ENCODE measurements at regions not wholly inside any gene's neighbourhood (a gene's known extent, or its start where the extent isn't known, plus 50 kb on each side); places are given as distances from the start of the nearest gene placed in this dataset.

- intact Hi-C loops (cut with DNase I; ENCODE audit: low total_unique reads) = no loop called here
- 57 to 62% methylated on average over 2 of the region's 2 CpGs for WGBS, 2 donors
- no peak for DNase-seq (ENCODE audit: low spot score in 2 of 2)
- TF ChIP-seq, protein P1, sequence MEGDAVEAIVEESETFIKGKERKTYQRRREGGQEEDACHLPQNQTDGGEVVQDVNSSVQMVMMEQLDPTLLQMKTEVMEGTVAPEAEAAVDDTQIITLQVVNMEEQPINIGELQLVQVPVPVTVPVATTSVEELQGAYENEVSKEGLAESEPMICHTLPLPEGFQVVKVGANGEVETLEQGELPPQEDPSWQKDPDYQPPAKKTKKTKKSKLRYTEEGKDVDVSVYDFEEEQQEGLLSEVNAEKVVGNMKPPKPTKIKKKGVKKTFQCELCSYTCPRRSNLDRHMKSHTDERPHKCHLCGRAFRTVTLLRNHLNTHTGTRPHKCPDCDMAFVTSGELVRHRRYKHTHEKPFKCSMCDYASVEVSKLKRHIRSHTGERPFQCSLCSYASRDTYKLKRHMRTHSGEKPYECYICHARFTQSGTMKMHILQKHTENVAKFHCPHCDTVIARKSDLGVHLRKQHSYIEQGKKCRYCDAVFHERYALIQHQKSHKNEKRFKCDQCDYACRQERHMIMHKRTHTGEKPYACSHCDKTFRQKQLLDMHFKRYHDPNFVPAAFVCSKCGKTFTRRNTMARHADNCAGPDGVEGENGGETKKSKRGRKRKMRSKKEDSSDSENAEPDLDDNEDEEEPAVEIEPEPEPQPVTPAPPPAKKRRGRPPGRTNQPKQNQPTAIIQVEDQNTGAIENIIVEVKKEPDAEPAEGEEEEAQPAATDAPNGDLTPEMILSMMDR (IDR thresholded peaks at IDR 0.05) = no peak
- no peak for TF ChIP-seq POLR2A (IDR thresholded peaks at IDR 0.05)
- no peak overlapping the region for H3K4me3 ChIP-seq (ENCODE audit: low read depth, poor library complexity, severe bottlenecking)
Measured at GRCh38 chr2:198411936-198412335, 607.5 kb downstream of the PLCL1 start.

DNA sequence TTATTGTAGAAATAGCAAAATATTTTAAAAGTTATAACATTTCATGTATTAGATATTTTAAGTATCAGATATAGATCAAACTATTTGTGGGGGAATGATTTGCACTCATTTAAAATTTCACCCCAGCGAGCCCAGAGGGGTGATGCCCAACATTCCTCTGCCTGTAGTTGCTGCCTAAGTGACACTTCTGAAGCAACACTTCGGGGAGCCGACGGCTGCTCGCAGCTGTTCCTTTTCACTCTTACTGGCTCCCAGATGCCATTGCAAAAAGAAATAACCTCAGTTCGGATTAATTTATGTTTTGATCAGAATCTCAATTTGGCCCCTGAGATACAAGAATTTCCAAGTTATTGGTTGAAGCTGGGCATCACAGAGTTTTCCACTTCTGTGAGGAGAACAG lies 603.8 kb downstream of the PLCL1 start:
- 43 to 45% methylated on average over 6 of the region's 6 CpGs for WGBS, 2 donors
- TF ChIP-seq, protein P1 (IDR thresholded peaks at IDR 0.05) = no peak
- no peak for TF ChIP-seq POLR2A (IDR thresholded peaks at IDR 0.05)
- intact Hi-C loops (cut with DNase I; ENCODE audit: low total_unique reads) = no loop called here
- no peak overlapping the region for H3K4me3 ChIP-seq (ENCODE audit: low read depth, poor library complexity, severe bottlenecking)
- no peak for DNase-seq (ENCODE audit: low spot score in 2 of 2)

DNA sequence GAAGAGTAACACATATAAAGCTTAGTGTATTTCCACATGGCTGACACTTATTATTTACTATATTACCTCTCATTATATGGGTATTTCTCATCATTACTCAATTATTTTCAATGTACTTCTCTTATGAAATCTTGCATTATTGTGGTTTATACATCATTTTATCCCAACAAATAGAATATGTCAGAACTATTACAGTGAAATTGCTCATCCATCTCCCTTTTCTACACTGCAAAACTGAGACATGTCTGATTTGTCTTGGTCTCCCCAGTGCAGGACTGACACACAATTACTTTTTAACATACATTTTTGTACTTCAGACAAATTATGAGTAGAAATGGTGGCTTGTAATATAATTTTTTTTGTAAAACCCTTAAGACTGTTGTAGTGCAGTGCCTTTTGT lies 600.9 kb downstream of the PLCL1 start:
- no peak overlapping the region for H3K4me3 ChIP-seq (ENCODE audit: low read depth, poor library complexity, severe bottlenecking)
- no peak for DNase-seq (ENCODE audit: low spot score in 2 of 2)
- intact Hi-C loops (cut with DNase I; ENCODE audit: low total_unique reads) = no loop called here
- TF ChIP-seq, protein P1 (IDR thresholded peaks at IDR 0.05) = no peak
- no peak for TF ChIP-seq POLR2A (IDR thresholded peaks at IDR 0.05)

DNA sequence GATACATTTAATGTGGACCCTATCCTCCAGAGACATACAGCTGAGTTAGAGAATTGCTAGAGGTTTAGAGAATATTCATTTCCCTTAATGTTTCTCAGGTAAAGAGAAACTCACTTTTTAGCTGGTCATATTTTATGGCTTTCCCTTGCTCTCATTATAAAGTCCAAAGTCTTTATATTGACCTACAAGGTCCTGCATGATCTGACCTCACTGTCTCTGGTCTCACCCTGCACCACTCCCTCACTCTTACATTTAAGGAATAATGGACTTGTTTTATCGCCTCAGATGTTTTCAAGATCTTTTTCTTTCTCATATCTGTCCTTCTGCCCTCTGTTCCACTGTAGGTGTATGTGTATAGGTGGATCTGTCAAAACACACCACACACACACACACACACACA lies 597.3 kb downstream of the PLCL1 start:
- no peak overlapping the region for H3K4me3 ChIP-seq (ENCODE audit: low read depth, poor library complexity, severe bottlenecking)
- TF ChIP-seq, protein P1 (IDR thresholded peaks at IDR 0.05) = no peak
- TF ChIP-seq POLR2A (IDR thresholded peaks at IDR 0.05) = no peak
- 86 to 90% methylated on average over 1 of the region's 1 CpG for WGBS, 2 donors
- no peak for DNase-seq (ENCODE audit: low spot score in 2 of 2)
- intact Hi-C loops (cut with DNase I; ENCODE audit: low total_unique reads) = no loop called here

DNA sequence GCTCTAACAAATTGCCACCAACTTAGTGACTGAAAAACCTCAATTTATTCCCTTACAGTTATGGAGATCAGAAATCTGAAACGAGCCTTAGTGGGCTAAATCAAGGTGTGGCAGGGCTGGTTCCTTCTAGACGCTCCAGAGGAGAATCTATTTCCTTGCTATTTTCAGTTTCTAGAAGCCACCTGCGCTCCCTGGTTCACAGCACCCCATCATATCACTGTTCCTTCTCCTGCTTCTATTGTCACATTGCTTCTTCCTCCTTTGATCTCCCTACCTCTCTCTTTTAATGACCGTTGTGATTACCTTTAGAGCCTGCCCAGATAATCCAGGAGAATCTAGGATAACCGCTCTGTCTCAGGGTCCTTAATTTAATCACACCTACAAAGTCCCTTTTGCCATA lies 596.6 kb downstream of the PLCL1 start:
- intact Hi-C loops (cut with DNase I; ENCODE audit: low total_unique reads) = no loop called here
- TF ChIP-seq, protein P1 (IDR thresholded peaks at IDR 0.05) = no peak
- TF ChIP-seq POLR2A (IDR thresholded peaks at IDR 0.05) = no peak
- WGBS, 2 donors = 57 to 64% methylated on average over 5 of the region's 5 CpGs
- H3K4me3 ChIP-seq (ENCODE audit: low read depth, poor library complexity, severe bottlenecking) = no peak overlapping the region
- DNase-seq (ENCODE audit: low spot score in 2 of 2) = no peak

GRCh38 chr2:198394208-198394607 lies 589.8 kb downstream of the PLCL1 start:
- TF ChIP-seq, protein P1 (IDR thresholded peaks at IDR 0.05) = no peak
- no peak for TF ChIP-seq POLR2A (IDR thresholded peaks at IDR 0.05)
- no peak for DNase-seq (ENCODE audit: low spot score in 2 of 2)
- 95 to 98% methylated on average over 2 of the region's 2 CpGs for WGBS, 2 donors
- H3K4me3 ChIP-seq (ENCODE audit: low read depth, poor library complexity, severe bottlenecking) = no peak overlapping the region
- intact Hi-C loops (cut with DNase I; ENCODE audit: low total_unique reads) = no loop called here
